GM18873 (cell line): ENCODE measurements at regions not wholly inside any gene's neighbourhood (a gene's known extent, or its start where the extent isn't known, plus 50 kb on each side); places are given as distances from the start of the nearest gene placed in this dataset.
"Not testable (repeated sequence)": the region's sequence is repeated elsewhere in the genome, so short reads cannot be mapped to it uniquely, and the experiment has no call there.

Experiments used
- ATAC-seq: cut with Tn5 transposase; IDR thresholded peaks from one replicate; pipeline ENCODE4 v1.9.1; 2021; ENCODE audit warnings: mild to moderate bottlenecking, moderate library complexity, moderate number of reproducible peaks; ENCODE audit not compliant: unreplicated experiment, low FRiP score

DNA sequence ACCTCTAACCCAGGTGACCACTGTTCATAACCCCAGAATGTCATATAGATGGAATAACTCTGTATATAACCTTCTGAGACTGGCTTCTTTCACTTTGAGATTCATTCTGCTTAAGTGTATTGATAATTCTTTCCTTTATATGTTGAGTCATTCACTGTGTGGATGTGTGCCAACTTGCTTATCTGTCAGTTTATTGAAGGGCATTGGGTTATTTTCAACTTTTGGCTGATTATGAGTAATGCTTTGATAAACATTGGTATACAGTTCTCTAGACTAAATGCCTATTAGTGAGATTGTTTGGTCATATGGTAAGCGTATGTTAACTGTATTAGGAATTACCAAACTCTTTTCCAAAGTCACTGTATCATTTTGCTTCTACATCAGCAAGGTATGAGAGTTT lies 453.4 kb upstream of the SPTLC3 start:
- ATAC-seq = no peak

DNA sequence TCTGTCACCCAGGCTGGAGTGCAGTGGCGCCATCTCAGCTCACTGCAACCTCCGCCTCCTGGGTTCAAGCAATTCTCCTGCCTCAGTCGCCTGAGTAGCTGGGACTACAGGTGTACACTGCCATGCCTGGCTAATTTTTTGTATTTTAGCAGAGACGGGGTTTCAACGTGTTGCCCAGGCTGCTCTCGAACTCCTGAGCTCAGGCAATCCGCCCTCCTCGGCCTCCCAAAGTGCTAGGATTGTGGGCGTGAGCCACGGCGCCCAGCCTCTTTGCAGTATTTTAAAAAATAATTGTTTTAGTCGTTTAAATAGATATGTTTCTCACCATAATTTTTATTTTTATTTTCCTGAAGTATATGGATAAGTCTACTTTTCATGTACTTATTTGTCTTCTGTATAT lies 452.9 kb upstream of the SPTLC3 start:
- ATAC-seq = not testable (repeated sequence)

DNA sequence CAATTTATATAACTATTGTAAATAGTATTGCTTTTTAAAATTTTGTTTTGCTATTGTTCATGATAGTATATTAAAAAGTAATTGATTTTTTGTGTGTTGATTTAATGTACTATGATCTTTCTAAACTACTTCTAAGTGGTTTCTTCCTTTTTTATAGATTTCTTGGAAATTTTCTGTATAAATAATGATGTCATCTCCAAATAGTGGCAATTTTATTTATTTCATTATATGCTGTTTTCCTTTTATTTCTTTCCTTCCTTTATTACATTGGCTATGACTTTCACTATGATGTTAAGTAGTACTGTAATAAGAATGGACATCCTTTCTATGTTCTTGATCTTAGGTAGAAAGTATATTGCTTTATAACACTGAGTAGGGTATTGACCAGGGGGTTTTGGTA lies 451.5 kb upstream of the SPTLC3 start:
- ATAC-seq = no peak

DNA sequence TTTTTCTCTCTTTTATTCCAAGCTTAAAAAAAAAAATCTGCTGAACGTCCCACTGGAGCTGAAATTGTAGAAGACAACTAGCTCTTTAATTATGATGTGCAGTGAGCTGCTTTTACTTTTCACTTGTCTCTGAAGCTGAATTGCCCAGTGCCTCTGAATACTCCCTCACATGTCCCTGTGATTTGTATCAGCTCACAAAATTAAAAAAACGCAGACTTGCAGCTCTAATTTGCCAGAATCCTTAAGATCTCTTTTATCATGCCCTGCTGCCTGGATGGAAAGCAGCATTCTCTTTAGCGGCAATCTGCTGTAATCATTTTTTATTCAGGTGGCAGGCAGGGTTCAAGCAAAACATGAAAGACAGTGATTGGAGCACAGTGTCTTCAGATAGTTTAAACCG lies 443.8 kb upstream of the SPTLC3 start:
- no peak for ATAC-seq

DNA sequence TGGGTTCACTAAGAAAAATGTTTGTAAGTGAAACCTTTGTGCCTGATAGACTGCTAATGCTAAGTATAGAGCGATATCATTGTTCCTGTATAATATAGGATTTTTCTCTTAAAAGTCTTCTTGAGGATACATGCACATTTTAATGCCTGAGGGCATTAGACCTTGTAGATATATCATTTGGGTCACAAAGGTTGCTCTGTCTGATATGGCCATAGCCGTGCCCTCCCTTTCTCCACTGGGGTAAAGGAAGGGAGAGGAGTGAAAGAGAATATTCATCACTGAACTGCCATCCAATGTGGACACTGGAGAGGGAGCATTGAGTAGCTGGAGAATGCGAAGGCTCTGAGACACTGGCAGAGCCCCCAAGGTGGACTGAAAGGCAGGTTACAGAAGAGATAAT lies 442.2 kb upstream of the SPTLC3 start:
- ATAC-seq = no peak

DNA sequence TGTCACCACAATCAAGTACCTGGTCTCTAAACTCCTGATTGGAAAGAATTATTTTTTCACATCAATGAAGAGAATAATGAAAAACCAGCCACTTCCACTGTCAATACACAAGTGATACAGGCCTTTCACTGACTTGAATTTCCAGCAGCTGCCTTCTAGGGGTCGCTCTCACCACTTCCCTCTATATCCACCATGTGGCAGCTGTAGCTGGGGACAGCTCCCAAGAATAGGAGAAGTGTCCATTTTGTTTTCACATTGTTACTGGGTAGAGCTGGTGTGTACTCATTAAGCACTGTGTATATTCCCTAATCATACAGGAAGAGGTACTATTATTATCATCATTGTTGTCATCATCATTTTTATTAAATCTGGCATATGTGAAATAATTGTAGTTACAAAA lies 438.4 kb upstream of the SPTLC3 start:
- no peak for ATAC-seq

DNA sequence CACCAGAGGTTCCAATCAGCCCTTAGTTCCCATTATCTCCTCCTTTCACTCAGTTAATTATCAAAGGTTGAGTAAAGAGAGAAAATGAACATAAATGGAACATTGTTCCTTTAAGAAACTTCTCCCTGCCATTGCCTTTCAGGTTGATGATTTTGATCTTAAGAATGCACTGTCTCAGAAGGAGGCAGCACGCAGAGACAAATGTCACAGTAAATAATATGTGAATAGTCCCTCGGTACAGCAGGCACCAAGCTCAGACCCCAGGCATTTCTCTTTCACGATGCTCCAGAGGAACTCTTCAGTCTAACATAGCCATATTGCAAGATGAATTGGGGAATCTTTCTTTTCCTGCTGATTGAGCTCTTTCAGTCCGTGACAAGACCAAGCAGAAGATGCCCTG lies 435.3 kb upstream of the SPTLC3 start:
- ATAC-seq = no peak

DNA sequence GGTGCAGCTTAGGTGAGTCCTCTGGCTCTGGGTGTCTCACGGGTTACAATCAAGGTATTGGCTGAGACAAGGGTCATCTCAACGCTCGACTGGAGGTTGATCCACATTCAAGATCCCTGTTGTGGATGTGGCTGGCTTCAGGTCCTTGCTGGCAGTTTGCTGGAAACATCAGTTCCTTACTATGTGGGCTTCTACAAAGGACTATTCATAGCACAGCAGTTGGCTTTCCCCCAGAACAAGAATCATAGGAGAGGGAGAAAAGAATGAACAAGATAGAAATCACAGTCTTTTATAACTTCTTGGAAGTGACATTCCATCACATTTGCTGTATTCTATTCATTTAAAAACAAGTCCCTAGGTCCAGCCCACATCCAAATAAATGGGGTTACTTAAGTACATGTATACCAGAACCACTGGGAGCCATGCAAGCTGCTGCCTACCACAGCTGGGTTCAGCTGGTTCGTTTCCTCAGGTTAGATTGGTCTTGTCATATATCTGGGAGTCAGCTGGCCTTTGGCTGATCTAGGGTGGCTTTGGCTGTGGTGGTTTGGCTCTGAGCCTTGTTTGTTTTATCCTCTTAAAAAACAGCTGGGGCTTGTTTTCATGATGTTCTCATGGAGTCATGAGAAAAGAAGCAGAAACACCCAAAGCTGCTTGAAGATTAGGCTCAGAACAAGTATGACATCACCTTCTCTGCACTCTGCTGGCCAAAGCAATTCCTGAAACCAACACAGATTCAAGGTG lies 433.2 kb upstream of the SPTLC3 start:
- ATAC-seq = no peak

DNA sequence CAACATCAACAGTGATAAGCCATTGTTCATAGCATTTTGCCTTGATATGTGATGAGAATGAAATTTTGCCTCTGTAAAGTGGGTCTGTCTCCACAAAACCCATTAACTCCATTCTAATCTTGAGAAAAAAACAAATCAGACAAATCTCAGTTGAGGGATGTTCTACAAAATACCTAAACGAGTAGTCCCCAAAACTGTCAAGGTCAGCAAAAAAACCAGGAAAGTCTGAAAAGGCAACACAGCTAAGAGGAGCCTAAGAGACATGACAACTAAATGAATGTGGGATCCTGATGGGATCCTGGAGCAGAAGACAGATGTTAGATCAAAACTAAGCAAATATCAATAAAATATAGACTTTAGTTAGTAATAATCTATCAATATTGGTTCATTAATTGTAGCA lies 431.6 kb upstream of the SPTLC3 start:
- ATAC-seq = no peak

DNA sequence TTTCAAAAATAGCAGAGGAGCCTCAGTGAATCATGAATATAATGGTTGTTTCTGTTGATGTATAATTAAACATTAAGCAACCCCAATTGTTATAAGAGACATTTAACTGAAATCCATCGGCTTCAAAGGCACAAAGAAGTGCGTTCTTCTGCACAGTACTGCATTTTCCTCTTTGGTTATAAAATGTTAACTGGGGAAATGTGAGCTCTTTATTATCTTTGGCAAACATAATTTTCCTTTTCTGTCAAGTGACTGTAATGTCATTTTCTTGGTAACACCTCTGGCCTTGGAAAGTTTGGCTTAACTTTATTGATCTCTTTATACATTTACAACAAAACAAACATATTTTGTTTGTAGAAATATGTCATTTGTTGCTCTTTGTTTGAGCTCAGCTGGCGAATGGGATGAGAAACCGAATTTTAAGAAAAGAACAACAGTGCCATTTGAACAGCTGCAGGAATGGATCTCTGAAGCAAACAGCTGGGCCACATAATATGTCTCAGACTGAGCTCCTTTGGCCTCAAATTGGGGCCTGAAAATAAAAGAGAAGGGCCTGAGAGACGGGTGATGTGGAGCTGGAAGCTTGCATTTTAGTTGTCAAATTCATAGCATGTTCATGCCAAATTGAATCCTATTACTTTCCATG lies 427.0 kb upstream of the SPTLC3 start:
- ATAC-seq = no peak

DNA sequence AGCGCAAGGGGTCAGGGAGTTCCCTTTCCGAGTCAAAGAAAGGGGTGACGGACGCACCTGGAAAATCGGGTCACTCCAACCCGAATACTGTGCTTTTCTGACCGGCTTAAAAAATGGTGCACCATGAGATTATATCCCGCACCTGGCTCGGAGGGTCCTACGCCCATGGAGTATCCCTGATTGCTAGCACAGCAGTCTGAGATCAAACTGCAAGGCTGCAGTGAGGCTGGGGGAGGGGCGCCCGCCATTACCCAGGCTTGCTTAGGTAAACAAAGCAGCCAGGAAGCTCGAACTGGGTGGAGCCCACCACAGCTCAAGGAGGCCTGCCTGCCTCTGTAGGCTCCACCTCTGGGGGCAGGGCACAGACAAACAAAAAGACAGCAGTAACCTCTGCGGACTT lies 426.1 kb upstream of the SPTLC3 start:
- ATAC-seq = not testable (repeated sequence)

DNA sequence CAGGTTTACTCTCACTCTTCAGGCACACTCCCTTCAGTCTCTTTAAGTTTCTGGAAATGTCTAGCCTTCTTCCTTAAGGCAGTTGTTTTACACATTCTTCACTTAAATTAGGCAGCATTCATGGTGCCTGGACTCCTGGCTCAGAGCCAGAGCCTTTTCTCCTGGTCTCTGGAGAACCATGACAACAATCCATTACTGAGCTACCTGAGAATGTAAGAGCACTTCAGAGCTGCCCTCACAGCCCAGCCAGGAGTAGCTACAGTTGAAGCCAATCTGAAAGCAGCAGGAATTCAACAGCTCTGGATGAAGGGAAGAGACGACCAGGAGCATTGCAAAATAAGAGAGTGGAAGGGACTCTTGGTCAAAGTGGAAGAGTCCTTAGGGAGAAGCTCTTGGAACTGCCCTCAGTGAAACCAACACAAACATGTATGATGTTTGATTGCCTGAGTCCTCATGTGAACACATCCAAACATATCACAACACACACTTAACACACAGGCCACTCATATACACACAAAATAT lies 416.8 kb upstream of the SPTLC3 start:
- ATAC-seq = no peak

DNA sequence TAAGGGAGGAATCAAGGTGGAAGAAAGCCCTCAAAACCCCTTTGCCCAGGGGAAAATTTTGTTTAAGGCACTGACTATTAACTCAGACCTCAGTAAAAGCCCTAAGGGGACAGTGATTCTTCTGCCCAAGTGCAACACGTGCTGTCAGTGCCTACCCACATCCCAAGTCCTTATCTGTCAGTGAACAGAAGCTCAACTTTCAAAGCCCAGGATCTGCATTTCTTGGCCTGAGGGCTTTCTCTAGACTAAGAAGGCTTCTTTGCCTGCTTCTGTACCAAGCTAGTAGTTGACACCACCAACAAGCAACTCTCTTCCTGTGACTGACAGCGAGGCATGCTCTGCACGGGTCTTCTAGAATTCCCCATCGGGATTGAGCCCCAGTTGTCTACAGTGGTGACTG lies 416.0 kb upstream of the SPTLC3 start:
- ATAC-seq = no peak

DNA sequence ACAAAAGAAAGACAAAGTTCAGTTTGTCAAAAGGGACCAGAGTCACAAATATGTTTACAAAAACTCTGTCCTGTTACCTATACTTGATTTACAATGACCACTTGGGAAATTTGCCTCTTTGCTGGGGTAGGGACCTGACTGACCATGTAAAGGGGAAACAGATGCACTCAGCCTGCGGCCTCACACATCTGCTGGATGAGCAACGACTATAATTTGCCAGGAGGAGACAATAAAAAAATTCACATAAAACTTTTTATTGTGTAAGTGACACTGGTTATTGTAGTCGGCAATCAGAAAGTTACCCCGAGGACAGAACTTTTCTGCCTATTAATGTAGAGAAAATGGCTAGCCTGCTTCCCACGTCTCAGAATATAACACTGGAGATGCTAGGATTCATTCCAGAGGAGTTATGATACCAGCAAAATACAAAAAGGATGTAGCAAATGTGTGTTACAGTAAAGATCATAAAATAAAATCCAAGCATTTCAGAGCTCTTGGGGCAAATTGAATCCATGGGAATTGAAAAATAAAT lies 415.4 kb upstream of the SPTLC3 start:
- ATAC-seq = no peak

DNA sequence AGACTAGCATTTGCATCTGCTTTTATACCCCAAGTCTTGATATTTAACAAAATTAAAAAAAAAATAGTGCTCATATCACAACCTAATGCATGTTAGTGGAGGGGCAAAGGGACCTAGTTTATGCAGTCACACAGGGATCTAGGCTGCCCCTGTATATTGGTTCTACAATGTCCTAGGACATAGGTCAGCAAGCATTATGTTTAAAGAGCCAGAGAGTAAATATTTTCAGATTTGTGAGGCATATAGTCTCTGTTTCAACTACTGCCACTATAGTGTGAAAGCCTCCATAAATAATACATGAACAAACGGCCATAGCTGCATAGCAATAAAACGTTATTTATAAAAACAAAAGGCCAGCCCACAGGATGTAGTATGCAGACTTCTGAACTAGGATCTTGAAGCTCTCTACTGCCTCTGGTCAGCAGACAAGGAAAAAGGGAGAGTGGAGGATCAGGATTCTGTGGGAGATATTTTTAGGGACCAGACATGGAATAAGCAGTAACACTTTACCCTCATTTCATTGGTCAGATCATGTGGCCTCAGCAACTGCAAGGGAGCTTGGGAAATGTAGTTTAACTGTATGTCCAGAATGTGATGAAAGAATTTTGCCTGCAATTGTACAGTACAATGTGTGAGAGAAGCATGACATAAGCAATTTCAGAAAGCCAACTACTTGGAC lies 414.2 kb upstream of the SPTLC3 start:
- ATAC-seq = no peak

DNA sequence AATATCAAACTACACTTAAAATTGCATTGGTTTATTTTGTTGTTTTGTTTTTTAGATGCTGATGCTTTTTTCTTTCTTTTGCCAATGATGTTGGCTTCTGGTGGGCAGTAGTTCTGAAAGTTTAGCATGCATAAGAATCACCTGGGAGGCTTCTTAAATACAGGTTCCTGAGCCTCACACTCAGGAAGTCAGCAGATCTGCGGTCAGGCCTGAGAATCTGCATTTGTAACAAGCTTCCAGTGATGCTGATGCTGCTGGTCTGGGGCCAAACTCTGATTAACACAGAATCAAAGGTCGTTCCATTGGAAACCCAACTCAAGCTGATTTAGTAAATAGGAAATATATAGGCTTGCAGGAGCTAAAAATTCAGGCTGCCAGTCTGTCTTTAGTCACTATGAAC lies 412.9 kb upstream of the SPTLC3 start:
- ATAC-seq = no peak

DNA sequence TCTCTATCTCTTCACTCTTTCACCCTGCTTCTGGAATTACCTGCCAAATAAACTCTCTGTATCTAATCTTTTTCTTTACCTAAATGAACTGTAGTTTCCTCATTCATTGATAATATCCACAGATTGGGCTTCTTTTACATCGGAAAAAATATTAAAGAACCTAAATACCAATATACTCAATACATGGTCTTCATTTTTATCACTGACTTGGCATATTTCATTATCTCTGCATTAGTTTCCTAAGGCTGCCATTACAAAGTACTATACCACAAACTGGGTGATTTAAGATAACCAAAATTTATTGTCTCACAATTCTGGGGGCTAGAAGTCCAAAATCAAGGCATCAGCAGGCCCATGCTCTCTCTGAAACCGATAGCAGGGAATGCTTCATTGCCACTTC lies 411.9 kb upstream of the SPTLC3 start:
- ATAC-seq = no peak

DNA sequence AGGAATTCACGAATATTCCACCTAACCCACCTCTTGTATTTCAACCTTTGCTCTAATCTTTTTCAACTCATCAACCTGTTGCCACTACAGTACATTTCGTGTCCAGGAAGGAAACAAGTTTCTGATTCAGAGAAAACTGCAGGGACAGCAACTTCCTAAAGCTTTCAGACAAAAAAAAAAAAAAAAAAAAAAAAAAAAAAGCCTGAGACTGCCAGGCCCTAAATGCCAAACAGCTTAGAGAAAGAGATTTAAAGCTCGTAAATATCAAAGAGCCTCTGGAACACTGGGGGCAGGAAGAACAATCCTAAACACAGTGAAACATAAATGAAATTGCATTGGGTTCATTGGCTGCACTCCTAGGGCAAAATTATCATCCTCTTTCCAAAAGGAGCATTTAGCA lies 411.2 kb upstream of the SPTLC3 start:
- ATAC-seq = no peak

DNA sequence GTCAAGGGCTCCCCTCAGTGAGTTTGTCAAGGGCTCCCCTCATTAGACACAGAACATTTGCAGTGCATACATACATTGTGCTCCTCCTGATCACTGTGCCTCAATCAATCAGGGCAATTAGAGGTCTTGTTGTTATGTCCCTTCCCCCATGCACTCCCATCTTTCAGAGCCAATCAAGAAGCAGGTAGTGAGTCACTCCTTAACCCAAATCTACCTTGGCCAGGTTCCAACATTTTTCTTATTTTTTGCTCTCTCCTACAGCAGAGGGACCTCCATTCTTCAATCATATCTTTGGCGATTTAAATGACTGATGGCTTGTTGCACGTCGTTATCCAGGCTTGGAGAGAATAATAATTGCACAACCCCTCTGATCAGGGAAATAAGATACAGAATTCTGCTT lies 409.9 kb upstream of the SPTLC3 start:
- no peak for ATAC-seq

DNA sequence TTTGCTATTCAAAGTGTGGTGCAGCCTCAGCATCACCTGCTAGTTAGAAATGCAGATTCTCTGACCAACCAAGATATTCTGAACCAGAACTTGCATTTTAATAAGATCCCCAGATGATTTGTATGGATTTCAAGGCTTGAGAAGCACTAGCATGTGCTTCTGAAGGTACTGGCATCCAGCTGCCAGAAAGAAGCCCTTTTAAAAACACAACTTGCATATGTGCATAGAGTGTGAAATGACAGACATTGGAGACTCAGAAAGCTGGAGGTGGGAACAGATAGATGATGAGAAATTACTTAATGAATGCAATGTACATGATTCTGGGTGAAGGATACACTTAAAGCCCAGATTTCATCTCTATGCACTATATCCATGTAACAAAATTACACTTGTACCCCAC lies 409.3 kb upstream of the SPTLC3 start:
- no peak for ATAC-seq

DNA sequence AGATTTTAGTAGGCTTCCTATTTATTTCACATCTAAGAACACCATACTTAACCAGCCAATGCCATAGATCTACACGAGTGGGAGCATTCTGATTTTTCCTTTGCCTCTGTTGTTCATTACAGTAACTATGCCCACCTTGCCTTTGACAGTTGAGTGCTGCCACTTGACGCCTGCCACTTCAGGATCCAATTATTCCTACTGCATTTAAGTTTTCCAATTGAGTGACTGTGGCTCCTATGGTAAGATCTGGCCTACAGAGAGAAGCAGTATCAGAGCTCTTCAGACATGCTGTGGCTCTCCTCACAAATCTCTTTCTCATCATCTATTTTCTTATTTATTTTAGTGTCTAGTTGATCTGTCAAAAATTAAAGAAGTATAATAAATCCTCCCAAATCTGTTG lies 403.0 kb upstream of the SPTLC3 start:
- no peak for ATAC-seq
